GM13977 (cell line): ENCODE measurements at regions not wholly inside any gene's neighbourhood (a gene's known extent, or its start where the extent isn't known, plus 50 kb on each side); places are given as distances from the start of the nearest gene placed in this dataset.

Experiments
- DNase-seq: peaks from one replicate; pipeline ENCODE4 v3.0.0; 2012; ENCODE audit warnings: low spot score
- in situ Hi-C: fragments of 300-500 bp; cut with MboI; formaldehyde crosslinking; loops from one replicate; pipeline ENCODE4 v1.12.0; 2022; ENCODE audit warnings: low sequenced_read_pairs, low pct_unique_long_range_greater_than_20kb, mixed read lengths, inconsistent platforms; ENCODE audit not compliant: unreplicated experiment
- TF ChIP-seq, protein P1 (sequence below): IDR thresholded peaks from 2 replicates; pipeline ENCODE4 v1.5.1; 2012; ENCODE audit warnings: mild to moderate bottlenecking, control low read depth; ENCODE audit not compliant: insufficient read depth; ENCODE audit errors: extremely low read depth, missing control alignments

DNA sequence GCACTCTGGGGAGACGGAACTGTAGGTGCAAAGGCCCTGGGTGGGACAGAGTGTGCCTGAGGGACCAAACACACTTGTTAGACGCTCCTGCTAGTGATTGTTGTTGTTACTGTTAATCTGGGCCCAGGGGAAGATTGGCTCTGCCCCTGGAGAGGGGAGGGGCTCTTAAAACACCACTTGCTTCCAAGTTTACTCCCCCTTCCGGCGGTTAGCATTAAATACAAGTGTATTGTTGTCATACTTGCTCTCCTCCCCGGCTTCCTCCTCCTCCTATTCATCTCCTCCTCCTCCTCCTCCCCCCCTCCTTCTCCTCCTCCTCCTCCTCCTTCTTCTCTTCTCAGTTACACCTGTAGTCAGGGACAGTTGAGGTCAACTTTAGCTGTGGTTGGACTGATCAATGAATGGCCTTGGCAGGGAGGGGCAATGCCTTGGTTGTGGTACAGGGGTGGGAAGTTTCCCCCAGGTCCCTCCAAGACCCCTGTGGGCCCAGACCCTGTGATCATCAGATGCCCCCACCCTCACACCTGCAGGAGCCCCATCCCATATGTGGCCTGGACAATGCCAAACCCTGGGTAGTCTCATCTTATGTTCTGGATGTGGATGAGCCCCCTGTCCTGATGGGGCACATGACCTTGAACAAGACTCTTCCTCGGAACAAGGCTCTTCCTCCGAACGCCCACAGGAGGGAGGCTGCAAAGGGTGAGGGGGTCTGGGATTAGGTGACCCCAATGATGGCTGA is 217.3 kb downstream of the PTPRU start:
- TF ChIP-seq, protein P1, sequence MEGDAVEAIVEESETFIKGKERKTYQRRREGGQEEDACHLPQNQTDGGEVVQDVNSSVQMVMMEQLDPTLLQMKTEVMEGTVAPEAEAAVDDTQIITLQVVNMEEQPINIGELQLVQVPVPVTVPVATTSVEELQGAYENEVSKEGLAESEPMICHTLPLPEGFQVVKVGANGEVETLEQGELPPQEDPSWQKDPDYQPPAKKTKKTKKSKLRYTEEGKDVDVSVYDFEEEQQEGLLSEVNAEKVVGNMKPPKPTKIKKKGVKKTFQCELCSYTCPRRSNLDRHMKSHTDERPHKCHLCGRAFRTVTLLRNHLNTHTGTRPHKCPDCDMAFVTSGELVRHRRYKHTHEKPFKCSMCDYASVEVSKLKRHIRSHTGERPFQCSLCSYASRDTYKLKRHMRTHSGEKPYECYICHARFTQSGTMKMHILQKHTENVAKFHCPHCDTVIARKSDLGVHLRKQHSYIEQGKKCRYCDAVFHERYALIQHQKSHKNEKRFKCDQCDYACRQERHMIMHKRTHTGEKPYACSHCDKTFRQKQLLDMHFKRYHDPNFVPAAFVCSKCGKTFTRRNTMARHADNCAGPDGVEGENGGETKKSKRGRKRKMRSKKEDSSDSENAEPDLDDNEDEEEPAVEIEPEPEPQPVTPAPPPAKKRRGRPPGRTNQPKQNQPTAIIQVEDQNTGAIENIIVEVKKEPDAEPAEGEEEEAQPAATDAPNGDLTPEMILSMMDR: peak; percentile 19

DNA sequence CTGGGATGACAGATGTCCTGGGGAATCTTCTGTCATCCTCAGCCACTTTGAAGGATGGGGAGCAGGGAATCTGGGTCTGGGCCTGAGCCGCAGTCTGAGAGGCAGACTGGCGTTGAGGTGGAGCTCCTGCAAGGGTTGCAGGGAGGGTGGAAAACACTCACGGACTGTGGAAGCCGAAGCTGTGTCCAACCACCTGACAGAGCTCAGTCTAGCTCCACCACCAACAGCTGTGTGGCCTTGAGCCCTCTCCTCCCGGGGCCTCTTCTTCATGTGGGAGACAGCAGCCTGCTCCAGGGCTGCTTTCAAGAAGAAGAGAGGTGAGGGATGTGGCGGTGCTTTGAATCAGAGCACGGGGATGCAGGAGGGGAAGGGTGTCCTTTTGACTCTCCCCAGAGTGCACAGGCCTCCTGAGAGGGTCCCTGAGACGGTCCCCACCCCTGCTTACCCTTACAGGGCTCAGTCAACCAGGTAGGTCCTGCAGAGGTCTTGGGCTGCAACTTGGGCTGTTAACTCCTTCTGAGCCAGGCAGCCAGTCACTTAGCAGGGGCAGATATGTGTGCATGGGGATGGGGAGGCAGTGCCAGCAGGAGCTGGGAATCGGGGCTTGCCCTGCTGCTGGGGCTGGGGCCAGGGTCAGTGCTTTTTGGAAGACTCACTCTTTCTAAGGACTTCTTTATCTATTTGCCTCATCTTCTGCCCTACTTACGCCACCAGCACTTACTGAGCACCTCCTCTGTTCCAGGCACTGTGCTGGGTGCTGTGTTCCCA is 216.3 kb downstream of the PTPRU start:
- TF ChIP-seq, protein P1: no peak
- in situ Hi-C loops: no loop called here
- DNase-seq: no peak

More for the DNA sequence above, 217.3 kb downstream of the PTPRU start:
- peak; percentile 69 for DNase-seq
- in situ Hi-C loops: no loop called here

DNA sequence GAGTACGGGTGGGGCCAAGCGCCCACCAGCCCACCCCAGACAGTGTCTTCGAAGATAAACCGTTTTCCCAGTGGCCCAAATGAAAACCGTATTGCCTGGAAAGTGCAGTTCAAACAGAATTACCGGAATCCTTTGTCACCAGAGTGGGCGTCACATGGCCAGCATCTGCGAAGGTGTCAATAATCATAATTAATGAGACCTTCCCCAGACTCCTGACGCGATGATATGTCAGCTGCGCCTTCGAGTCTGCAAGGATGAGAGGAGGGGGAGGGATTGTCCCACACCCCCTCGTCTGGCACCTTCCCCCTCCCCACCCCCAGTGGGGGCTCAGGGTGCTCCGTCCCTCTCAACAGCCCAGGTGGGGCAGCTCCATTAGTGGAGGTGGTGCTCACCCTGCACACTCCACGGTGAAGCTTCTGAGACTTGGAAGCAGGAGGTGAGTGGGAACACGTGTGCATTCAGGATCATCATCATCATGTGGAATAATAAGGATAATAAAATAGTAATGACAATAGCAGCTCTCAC is 215.1 kb downstream of the PTPRU start:
- TF ChIP-seq, protein P1: no peak
- no peak for DNase-seq
- in situ Hi-C loops: no loop called here

DNA sequence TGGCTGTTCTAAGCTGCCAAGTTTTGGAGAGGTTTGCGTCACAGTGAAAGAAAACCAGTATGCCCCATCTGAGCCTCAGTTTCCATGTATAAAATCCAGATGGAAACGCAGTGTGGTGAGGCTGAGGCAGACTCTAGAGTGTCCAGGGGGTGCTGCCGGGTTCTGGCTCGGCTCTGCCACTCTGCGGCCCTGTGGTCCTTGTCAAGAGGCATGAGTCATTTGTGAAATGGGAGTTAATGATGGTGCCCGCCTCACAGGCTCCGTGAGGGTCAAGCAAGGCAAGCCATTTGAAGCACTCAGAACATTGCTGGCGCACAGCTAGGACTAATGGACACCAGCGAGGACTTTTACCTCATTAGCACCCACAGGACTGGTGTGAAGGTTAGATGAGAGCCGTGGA is 214.3 kb downstream of the PTPRU start:
- in situ Hi-C loops: no loop called here
- DNase-seq: no peak
- TF ChIP-seq, protein P1: no peak

DNA sequence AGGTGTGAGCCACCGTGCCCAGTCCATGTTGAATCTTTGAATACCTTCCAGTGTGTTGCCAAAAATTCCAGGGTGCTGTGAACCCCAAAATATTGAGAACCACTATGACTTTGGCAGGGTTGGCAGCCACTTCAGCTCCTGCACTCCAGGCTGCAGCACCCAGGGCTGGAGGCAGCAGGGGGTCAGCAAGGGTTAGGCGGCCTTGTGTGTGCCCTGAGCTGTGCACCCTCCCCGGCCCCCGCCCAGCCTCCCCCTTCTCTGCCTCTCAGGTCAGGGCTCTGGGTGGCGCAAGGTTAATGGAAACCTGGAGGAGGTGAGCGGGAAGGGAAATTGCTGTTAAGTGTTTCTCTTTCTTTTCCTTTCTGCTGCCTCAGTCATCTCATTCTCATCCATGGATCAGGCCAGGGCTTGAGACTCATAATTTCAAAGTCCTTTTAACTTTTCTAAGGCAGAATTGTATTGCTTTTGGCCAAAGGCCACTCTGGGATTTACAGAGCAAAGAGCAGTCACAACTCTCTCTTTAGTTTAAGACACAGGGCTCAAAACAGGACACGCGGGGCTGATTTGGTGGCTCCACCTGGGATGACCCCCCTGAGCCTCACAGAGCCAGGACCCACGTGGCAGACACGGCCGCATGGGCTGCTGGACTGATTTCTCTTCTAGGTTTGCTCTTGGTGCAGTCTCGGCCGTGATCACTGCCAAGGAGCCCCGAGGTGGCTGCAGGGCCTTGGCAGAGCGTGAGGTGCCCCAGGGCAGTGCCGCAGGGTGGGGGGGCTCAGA is 212.3 kb downstream of the PTPRU start:
- TF ChIP-seq, protein P1: no peak
- in situ Hi-C loops: no loop called here
- DNase-seq: no peak

DNA sequence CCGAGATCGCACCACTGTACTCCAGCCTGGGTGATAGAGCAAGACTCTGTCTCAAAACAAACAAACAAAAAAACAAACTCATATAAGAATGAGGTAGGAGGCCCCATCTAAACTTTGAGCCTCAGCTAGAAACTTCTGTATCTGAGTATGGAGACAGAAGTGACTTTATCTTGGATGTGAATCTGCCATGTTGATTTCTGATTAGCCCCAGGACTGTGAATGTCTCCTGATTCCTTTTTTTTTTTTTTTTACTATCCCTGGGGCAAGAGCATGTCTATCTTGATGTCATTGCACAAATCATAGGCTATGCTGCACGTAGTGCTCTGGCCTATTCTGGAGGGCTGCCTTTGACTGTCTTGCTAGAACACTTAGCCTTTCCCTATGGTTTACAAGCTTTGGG is 211.0 kb downstream of the PTPRU start:
- TF ChIP-seq, protein P1: no peak
- DNase-seq: no peak
- in situ Hi-C loops: no loop called here
